Inflammatory macrophage treated with lipopolysaccharide for 1 hour (primary cell): ENCODE measurements at regions not wholly inside any gene's neighbourhood (a gene's known extent, or its start where the extent isn't known, plus 50 kb on each side); places are given as distances from the start of the nearest gene placed in this dataset.
"Not testable (repeated sequence)": the region's sequence is repeated elsewhere in the genome, so short reads cannot be mapped to it uniquely, and the experiment has no call there.

Experiments used
- DNase-seq, 2 donors: peaks; one replicate each; pipeline ENCODE4 v3.0.0-alpha.2; 2020 to 2022

GRCh38 chr1:238334170-238334569, 443.4 kb upstream of the ZP4 start:
- no peak for DNase-seq

- DNase-seq: no peak
These were observed 440.8 kb upstream of the ZP4 start for GRCh38 chr1:238331557-238331956.

- no peak for DNase-seq
These were observed 438.9 kb upstream of the ZP4 start for GRCh38 chr1:238329671-238330070.

GRCh38 chr1:238327033-238327432, 436.3 kb upstream of the ZP4 start:
- not testable (repeated sequence) for DNase-seq

GRCh38 chr1:238326479-238326878, 435.8 kb upstream of the ZP4 start:
- not testable (repeated sequence) for DNase-seq

- no peak for DNase-seq
These were observed 433.6 kb upstream of the ZP4 start for GRCh38 chr1:238324211-238324864.

GRCh38 chr1:238323490-238323889, 432.8 kb upstream of the ZP4 start:
- no peak for DNase-seq

- DNase-seq: no peak
These were observed 429.2 kb upstream of the ZP4 start for GRCh38 chr1:238319957-238320356.

GRCh38 chr1:238318294-238319110, 427.8 kb upstream of the ZP4 start:
- no peak for DNase-seq

- no peak for DNase-seq
These were observed 422.2 kb upstream of the ZP4 start for GRCh38 chr1:238312969-238313368.

GRCh38 chr1:238306411-238306810, 415.7 kb upstream of the ZP4 start:
- DNase-seq: no peak

- no peak for DNase-seq
These were observed 411.9 kb upstream of the ZP4 start for GRCh38 chr1:238302646-238303045.

GRCh38 chr1:238296371-238296770, 405.6 kb upstream of the ZP4 start:
- no peak for DNase-seq

GRCh38 chr1:238293075-238293474, 402.4 kb upstream of the ZP4 start:
- DNase-seq: no peak

- no peak for DNase-seq
These were observed 390.7 kb upstream of the ZP4 start for GRCh38 chr1:238281418-238281817.

GRCh38 chr1:238279694-238280380, 389.1 kb upstream of the ZP4 start:
- DNase-seq: no peak

GRCh38 chr1:238272145-238272544, 381.4 kb upstream of the ZP4 start:
- no peak for DNase-seq

- peak; percentile 75 to 79 for DNase-seq
These were observed 375.1 kb upstream of the ZP4 start for GRCh38 chr1:238265866-238266265.

GRCh38 chr1:238264951-238265350, 374.2 kb upstream of the ZP4 start:
- DNase-seq: peak; percentile 28 to 47

GRCh38 chr1:238258510-238258909, 367.8 kb upstream of the ZP4 start:
- DNase-seq: no peak

GRCh38 chr1:238257018-238257621, 366.4 kb upstream of the ZP4 start:
- no peak for DNase-seq

- no peak for DNase-seq
These were observed 364.2 kb upstream of the ZP4 start for GRCh38 chr1:238254935-238255334.

GRCh38 chr1:238252033-238252802, 361.5 kb upstream of the ZP4 start:
- peak; percentile 30 to 89 for DNase-seq
